ENCODE measurements at regions not wholly inside any gene's neighbourhood (a gene's known extent, or its start where the extent isn't known, plus 50 kb on each side); places are given as distances from the start of the nearest gene placed in this dataset.

DNA sequence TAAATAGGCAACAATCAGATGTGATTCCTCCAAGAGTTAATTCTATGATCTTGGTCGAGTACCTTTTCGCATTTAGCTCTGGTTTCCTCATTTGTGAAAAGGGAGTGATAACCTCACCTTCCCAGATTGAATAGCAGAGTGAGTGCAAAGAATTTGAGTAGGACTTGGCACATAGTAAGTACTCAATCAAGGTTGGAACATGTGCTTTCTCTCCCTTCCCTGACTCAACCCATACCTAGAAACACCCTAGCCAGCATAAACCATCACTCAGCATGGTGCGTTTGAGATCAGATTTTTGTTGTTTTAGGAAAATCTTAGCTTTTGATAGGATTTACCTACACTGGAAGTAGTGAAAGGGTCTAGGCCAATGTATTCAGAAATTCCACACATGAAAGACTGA lies 333.4 kb upstream of the NT5E start:
- TF ChIP-seq ZFX (IDR thresholded peaks at IDR 0.05), result no peak
- TF ChIP-seq, protein P1, sequence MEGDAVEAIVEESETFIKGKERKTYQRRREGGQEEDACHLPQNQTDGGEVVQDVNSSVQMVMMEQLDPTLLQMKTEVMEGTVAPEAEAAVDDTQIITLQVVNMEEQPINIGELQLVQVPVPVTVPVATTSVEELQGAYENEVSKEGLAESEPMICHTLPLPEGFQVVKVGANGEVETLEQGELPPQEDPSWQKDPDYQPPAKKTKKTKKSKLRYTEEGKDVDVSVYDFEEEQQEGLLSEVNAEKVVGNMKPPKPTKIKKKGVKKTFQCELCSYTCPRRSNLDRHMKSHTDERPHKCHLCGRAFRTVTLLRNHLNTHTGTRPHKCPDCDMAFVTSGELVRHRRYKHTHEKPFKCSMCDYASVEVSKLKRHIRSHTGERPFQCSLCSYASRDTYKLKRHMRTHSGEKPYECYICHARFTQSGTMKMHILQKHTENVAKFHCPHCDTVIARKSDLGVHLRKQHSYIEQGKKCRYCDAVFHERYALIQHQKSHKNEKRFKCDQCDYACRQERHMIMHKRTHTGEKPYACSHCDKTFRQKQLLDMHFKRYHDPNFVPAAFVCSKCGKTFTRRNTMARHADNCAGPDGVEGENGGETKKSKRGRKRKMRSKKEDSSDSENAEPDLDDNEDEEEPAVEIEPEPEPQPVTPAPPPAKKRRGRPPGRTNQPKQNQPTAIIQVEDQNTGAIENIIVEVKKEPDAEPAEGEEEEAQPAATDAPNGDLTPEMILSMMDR (conservative IDR thresholded peaks at IDR 0.05), result no peak
- no peak overlapping the region for H3K27ac ChIP-seq

DNA sequence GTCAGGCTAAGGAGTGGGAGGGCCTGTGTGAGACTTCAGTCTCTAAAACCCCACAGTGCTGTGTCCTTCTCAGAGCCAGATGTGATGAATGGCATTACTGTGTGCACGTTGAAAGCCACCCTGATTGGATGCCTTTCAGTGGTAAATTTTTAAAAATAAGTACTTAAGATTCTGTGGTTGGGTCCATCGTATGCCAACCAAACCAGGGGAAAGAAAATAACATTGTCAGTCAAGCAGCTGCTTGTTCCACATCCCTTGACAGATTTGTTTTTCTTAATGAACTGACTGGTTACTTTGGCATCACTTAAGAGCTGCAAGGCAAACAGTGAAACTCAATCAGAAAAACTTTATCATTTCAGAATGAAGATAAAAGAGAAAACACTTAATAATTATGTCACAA lies 334.0 kb upstream of the NT5E start:
- no peak overlapping the region for H3K27ac ChIP-seq
- no peak for TF ChIP-seq ZFX (IDR thresholded peaks at IDR 0.05)
- TF ChIP-seq, protein P1 (conservative IDR thresholded peaks at IDR 0.05), result no peak

DNA sequence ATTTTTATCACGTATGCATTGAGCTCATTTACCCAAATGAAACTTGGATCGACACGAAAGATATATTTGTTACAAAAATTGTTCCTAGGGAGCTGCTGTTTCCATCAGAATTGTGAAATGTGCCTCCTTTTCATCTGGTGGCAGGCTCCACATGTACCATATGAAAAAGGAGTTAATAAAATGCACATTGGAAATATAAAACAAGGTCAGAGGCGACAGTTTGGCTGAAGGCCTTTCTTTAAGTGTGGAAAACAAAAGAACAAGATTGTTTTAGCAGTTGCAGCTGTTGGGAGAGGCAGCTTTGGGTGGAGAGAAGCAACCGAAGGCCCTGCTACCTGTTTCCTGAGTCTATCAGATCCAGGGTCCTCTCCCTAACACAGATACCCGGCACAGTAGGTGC lies 334.5 kb upstream of the NT5E start:
- TF ChIP-seq, protein P1 (conservative IDR thresholded peaks at IDR 0.05), result no peak
- no peak for TF ChIP-seq ZFX (IDR thresholded peaks at IDR 0.05)
- H3K27ac ChIP-seq, result no peak overlapping the region

DNA sequence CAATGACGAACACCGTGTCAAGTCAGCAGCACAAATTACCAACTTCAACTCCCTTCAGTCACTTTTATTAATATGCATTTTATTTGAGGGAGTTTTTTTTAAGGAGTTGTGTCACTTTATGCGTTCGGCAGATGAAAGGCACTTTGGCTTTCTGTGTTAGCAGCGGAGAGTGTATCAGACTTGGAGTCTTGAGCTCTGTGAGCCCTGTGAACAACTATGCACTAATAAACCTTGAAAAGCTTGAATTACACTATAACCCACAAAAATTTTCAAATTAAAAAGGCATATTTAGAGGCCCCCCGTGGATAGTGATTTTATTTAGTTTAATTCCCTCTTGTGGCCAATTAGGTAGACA lies 335.3 kb upstream of the NT5E start:
- H3K27ac ChIP-seq, result no peak overlapping the region
- TF ChIP-seq, protein P1 (conservative IDR thresholded peaks at IDR 0.05), result no peak
- no peak for TF ChIP-seq ZFX (IDR thresholded peaks at IDR 0.05)

DNA sequence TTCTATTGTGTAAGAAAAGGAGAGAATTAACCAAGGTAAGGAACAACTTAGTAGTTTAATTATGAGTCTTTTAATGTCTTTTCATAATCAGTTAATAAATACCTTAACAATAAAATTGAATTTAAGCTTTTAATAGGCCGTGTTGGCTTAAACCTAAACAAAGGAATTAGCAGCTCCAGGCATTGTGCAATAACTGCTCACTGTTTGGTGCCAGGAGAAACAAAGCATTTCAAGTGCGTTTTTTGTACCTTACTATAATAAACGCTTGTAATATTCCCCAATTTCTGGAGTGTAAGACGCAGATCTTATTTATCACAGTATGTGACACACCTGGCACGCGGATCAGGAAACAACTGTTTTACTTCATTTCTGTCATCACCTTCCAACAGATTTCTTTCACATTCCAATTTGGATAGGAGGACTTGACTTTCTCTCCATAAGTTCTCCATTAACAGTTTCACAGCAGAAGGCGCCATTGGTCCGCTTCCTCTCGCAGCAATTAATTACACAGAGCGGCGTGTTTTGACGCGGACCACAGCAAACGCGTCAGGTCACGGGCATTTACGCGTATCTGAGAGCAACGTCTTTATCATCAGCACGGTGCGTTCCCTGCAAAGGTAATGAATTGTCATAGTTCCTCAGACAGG lies 335.8 kb upstream of the NT5E start:
- TF ChIP-seq, protein P1 (conservative IDR thresholded peaks at IDR 0.05), result no peak
- TF ChIP-seq ZFX (IDR thresholded peaks at IDR 0.05), result no peak
- H3K27ac ChIP-seq, result no peak overlapping the region

DNA sequence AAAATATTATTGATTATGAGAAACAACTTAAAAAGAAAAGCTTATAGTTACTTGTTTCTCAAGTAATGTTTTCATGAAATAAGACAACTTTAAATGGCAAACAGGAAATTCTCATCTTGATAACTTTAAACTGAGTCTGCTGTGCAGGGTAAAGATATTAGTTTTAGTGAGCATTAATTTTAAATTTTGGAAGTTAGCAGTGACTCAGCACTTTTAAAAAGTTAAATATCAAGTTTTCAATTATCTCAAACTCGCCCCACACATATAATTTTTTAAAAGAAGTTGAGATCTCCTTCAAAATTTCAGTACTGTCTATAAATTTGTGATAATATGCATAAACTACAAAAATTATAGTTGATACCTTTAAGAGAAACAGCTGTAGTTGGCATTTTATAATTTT lies 337.3 kb upstream of the NT5E start:
- H3K27ac ChIP-seq, result no peak overlapping the region
- TF ChIP-seq, protein P1 (conservative IDR thresholded peaks at IDR 0.05), result no peak
- no peak for TF ChIP-seq ZFX (IDR thresholded peaks at IDR 0.05)

DNA sequence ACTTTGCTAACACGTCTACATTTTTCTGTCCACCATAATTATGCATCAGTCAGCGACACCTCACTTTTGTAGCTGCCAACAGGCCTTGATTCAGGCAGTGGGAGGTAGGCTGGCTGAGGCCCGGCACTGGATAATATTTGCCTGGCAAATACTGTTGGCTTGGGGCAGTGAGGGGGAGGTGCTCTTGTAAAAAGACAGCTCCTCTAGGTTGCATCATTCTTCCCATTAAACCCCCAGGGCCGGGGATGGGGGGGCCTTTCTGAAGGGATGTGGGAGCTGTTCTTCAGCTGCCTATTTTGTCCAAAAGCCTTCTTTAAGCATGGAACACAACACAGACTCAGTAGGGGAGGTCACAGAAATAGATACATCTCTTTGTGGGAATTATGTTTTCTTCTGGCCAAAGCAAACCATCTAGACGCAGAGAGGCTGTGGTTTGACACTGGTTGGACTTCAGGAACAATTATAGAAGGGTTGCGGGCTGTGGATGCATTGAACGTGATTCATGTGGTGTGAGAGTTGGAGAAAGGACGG lies 338.3 kb upstream of the NT5E start:
- H3K27ac ChIP-seq, result no peak overlapping the region
- TF ChIP-seq ZFX (IDR thresholded peaks at IDR 0.05), result no peak
- TF ChIP-seq, protein P1 (conservative IDR thresholded peaks at IDR 0.05), result no peak

Measured in C4-2B (cell line).